ENCODE measurements at regions not wholly inside any gene's neighbourhood (a gene's known extent, or its start where the extent isn't known, plus 50 kb on each side); places are given as distances from the start of the nearest gene placed in this dataset.

DNA sequence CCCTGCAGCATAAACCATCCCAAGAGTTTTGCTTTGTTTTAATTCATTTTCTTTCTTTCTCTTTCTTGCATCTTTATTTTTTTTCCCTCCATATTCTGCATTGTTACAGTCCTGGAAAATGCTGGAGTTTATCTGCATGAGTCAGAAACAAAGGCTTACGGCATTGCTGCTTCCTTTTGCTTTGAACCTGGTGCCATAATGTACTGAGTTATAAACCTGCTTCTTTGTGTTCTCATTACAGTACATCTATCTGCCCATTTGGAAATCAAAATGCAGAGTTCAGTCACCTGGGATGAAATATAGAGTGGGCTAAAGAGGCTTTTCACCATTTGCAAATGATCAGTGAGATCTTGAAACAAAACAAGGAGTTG, 1009.2 kb upstream of the FANCL start:
- H3K36me3 ChIP-seq (ENCODE audit: low read depth) = no peaks in the 10 kb centered on the region
- H3K4me2 ChIP-seq (ENCODE audit: unreplicated experiment) = no peak overlapping the region
- H2AFZ ChIP-seq = no peak overlapping the region
- no peaks in the 10 kb centered on the region for H3K27me3 ChIP-seq (replicated peaks; ENCODE audit: insufficient read depth)
- H3K9me2 ChIP-seq (ENCODE audit: insufficient read depth) = no peaks in the 10 kb centered on the region
- DNase-seq = no peak
- H3K4me3 ChIP-seq = no peak overlapping the region
- H3F3A ChIP-seq (ENCODE audit: insufficient read depth) = no peaks in the 10 kb centered on the region
- no peaks in the 10 kb centered on the region for H3K79me2 ChIP-seq (ENCODE audit: insufficient read depth)
- H4K20me1 ChIP-seq (ENCODE audit: insufficient read depth) = no peaks in the 10 kb centered on the region
- H3K9me3 ChIP-seq (ENCODE audit: low read depth) = no peaks in the 10 kb centered on the region
- no peak overlapping the region for H3K27ac ChIP-seq
- TF ChIP-seq EZH2 (IDR thresholded peaks at IDR 0.05; ENCODE audit: insufficient read depth, poor library complexity, severe bottlenecking) = no peak
- TF ChIP-seq EZH2phosphoT487 (IDR thresholded peaks at IDR 0.05; ENCODE audit: insufficient read depth, low read depth) = no peak
- no peak overlapping the region for H3K9ac ChIP-seq
- 61 to 64% methylated on average over 1 of the region's 1 CpG for WGBS, 2 experiments (ENCODE audit: low coverage in 1 of 2, low lambda C conversion rate in 2 of 2, missing lambda C conversion rate in 2 of 2)
- in situ Hi-C loops (cut with MboI) = no loop called here
- H3K4me1 ChIP-seq (ENCODE audit: insufficient read depth) = no peaks in the 10 kb centered on the region

DNA sequence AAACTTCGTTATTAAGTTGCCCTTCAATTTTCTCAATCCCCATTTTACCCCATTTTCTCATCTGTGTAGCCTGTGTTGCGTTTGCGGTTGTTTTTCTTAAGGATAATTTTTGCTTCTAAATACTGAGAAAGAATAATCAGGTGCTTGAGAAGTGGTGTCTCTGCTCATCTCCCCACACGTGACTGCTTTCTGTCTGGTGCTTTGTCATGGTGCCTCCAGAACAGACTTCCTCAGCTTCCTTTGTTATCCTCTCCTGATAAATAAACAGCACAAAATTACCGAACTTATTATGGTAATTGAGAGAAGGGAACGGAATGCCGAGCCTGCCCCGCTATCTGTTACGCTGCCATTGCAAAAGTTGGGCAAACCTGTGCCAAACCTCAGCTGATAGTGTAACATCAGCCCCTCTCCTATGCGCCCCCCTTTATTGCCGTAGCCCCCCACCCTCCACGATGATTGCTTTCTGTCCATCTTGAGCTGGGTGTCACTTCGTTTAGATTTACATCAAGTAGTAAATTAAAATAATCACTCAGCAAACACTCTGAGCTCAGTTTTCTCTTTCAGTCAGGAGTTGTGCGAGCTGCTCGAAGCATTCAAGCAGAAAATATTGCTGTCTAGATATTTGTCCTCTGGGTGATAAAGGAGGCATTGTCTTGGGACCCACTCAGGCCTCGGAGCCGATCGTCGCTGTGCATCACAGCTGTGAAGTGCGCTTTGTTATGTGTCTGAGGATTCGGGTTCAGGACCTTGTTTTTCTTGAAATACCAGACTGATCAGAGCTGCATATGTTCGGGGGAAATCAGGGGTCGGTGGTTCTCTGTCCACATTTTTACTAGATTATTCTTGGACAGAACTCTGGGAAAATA, 1008.5 kb upstream of the FANCL start:
- H3K9me3 ChIP-seq (ENCODE audit: low read depth) = no peaks in the 10 kb centered on the region
- H4K20me1 ChIP-seq (ENCODE audit: insufficient read depth) = no peaks in the 10 kb centered on the region
- H3K27me3 ChIP-seq (replicated peaks; ENCODE audit: insufficient read depth) = no peaks in the 10 kb centered on the region
- in situ Hi-C loops (cut with MboI) = no loop called here
- TF ChIP-seq EZH2phosphoT487 (IDR thresholded peaks at IDR 0.05; ENCODE audit: insufficient read depth, low read depth) (no peak), EZH2 (IDR thresholded peaks at IDR 0.05; ENCODE audit: insufficient read depth, poor library complexity, severe bottlenecking) (no peak)
- H3K9me2 ChIP-seq (ENCODE audit: insufficient read depth) = no peaks in the 10 kb centered on the region
- 51 to 52% methylated on average over 23 of the region's 23 CpGs for WGBS, 2 experiments (ENCODE audit: low coverage in 1 of 2, low lambda C conversion rate in 2 of 2, missing lambda C conversion rate in 2 of 2)
- no peaks in the 10 kb centered on the region for H3K4me1 ChIP-seq (ENCODE audit: insufficient read depth)
- H2AFZ ChIP-seq = no peak overlapping the region
- no peak overlapping the region for H3K4me2 ChIP-seq (ENCODE audit: unreplicated experiment)
- no peak for DNase-seq
- H3K4me3 ChIP-seq = no peak overlapping the region
- H3K79me2 ChIP-seq (ENCODE audit: insufficient read depth) = no peaks in the 10 kb centered on the region
- no peak overlapping the region for H3K9ac ChIP-seq
- no peaks in the 10 kb centered on the region for H3F3A ChIP-seq (ENCODE audit: insufficient read depth)
- no peak overlapping the region for H3K27ac ChIP-seq
- H3K36me3 ChIP-seq (ENCODE audit: low read depth) = no peaks in the 10 kb centered on the region

DNA sequence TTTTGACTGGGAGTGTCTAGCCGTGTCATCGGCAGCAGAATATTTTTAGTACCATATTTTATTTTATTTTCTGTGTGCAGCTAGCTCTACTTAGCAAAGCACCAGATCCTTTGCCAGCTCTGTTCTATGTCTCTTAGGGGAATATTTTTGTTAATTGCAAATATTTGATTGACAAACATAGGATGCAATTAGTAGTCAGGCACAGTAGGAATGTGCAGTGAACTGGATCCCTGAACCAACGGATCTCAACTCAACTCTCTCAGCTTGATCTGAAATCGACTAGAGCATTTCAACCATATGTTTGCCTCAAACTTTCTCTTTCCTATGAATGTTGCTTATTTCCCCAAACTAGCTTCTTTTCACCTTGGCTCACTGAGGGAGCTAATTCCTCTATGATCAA, 998.0 kb upstream of the FANCL start:
- Histone ChIP-seq H3K9me2 (ENCODE audit: insufficient read depth) (no peaks in the 10 kb centered on the region), H3K9ac (no peak overlapping the region), H3K36me3 (ENCODE audit: low read depth) (no peaks in the 10 kb centered on the region), H3F3A (ENCODE audit: insufficient read depth) (no peaks in the 10 kb centered on the region), H3K4me1 (ENCODE audit: insufficient read depth) (no peaks in the 10 kb centered on the region), H3K79me2 (ENCODE audit: insufficient read depth) (no peaks in the 10 kb centered on the region), H3K4me2 (ENCODE audit: unreplicated experiment) (no peak overlapping the region), H3K4me3 (no peak overlapping the region), H4K20me1 (ENCODE audit: insufficient read depth) (no peaks in the 10 kb centered on the region), H3K9me3 (ENCODE audit: low read depth) (no peaks in the 10 kb centered on the region), H3K27me3 (replicated peaks; ENCODE audit: insufficient read depth) (no peaks in the 10 kb centered on the region), H3K27ac (no peak overlapping the region), H2AFZ (no peak overlapping the region)
- TF ChIP-seq EZH2phosphoT487 (IDR thresholded peaks at IDR 0.05; ENCODE audit: insufficient read depth, low read depth) (no peak), EZH2 (IDR thresholded peaks at IDR 0.05; ENCODE audit: insufficient read depth, poor library complexity, severe bottlenecking) (no peak)
- 14 to 18% methylated on average over 4 of the region's 4 CpGs for WGBS, 2 experiments (ENCODE audit: low coverage in 1 of 2, low lambda C conversion rate in 2 of 2, missing lambda C conversion rate in 2 of 2)
- DNase-seq = no peak
- in situ Hi-C loops (cut with MboI) = no loop called here

DNA sequence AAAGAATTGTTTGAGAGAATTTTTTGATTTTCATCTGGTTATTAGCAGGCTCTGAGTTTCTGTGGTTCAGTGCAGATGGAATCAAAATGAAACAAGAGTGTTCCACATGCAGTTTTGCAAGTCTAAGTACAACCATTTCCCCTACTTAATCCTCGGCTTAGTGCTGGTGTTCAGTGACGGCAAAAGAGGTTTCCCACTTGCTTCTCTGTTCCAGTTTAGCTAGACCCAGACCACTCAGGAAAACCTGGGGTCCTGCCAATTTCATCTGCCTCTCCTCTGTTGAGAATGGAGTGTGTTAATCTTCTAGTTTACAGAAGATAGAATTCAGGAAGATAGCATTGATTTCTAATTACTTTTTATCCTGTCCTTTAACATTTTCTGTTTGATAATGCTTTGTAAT, 996.2 kb upstream of the FANCL start:
- H2AFZ ChIP-seq = no peak overlapping the region
- H3K79me2 ChIP-seq (ENCODE audit: insufficient read depth) = no peaks in the 10 kb centered on the region
- no peak for DNase-seq
- no peak overlapping the region for H3K27ac ChIP-seq
- H3K9me3 ChIP-seq (ENCODE audit: low read depth) = no peaks in the 10 kb centered on the region
- TF ChIP-seq EZH2 (IDR thresholded peaks at IDR 0.05; ENCODE audit: insufficient read depth, poor library complexity, severe bottlenecking) (no peak), EZH2phosphoT487 (IDR thresholded peaks at IDR 0.05; ENCODE audit: insufficient read depth, low read depth) (no peak)
- no peaks in the 10 kb centered on the region for H3K36me3 ChIP-seq (ENCODE audit: low read depth)
- H3K9me2 ChIP-seq (ENCODE audit: insufficient read depth) = no peaks in the 10 kb centered on the region
- H3K4me2 ChIP-seq (ENCODE audit: unreplicated experiment) = no peak overlapping the region
- no peaks in the 10 kb centered on the region for H3F3A ChIP-seq (ENCODE audit: insufficient read depth)
- 48 to 58% methylated on average over 2 of the region's 2 CpGs for WGBS, 2 experiments (ENCODE audit: low coverage in 1 of 2, low lambda C conversion rate in 2 of 2, missing lambda C conversion rate in 2 of 2)
- in situ Hi-C loops (cut with MboI) = no loop called here
- H3K4me3 ChIP-seq = no peak overlapping the region
- no peaks in the 10 kb centered on the region for H4K20me1 ChIP-seq (ENCODE audit: insufficient read depth)
- no peaks in the 10 kb centered on the region for H3K27me3 ChIP-seq (replicated peaks; ENCODE audit: insufficient read depth)
- no peak overlapping the region for H3K9ac ChIP-seq
- no peaks in the 10 kb centered on the region for H3K4me1 ChIP-seq (ENCODE audit: insufficient read depth)

Data from GM23248 (cell line).